Neutrophil (primary cell): ENCODE measurements at regions not wholly inside any gene's neighbourhood (a gene's known extent, or its start where the extent isn't known, plus 50 kb on each side); places are given as distances from the start of the nearest gene placed in this dataset.

ENCODE experiments used
- H3K27ac ChIP-seq: fragments of 200-600 bp; sonication (generic); 2 replicates; pipeline ENCODE4 v1.5.1; 2016; ENCODE audit warnings: mild to moderate bottlenecking, moderate library complexity
- H3K27me3 ChIP-seq: fragments of 200-600 bp; sonication (generic); 2 replicates; pipeline ENCODE4 v1.6.0; 2016; ENCODE audit warnings: mild to moderate bottlenecking
- H3K36me3 ChIP-seq: fragments of 200-600 bp; sonication (generic); 2 replicates; pipeline ENCODE4 v1.5.1; 2017
- H3K4me1 ChIP-seq, 2 experiments: fragments of 200-600 bp in 1 of 2; sonication (generic) in 1 of 2; 1 replicate in 1 of 2; 2 replicates in 1 of 2; pipeline versions ENCODE4 v1.5.1 to v1.6.1; 2013 to 2016; ENCODE audit warnings: low read depth in 1 of 2, low read length in 1 of 2, mild to moderate bottlenecking in 1 of 2, moderate library complexity in 1 of 2; ENCODE audit not compliant: control insufficient read depth in 1 of 2, insufficient read depth in 1 of 2
- H3K4me3 ChIP-seq, 2 experiments: fragments of 200-600 bp in 1 of 2; sonication (generic) in 1 of 2; 1 replicate in 1 of 2; 2 replicates in 1 of 2; pipeline ENCODE4 v1.5.1; 2013 to 2016; ENCODE audit warnings: low read depth in 1 of 2, low read length in 1 of 2, mild to moderate bottlenecking in 1 of 2, moderate library complexity in 1 of 2
- H3K9me3 ChIP-seq: fragments of 200-600 bp; sonication (generic); 2 replicates; pipeline ENCODE4 v1.5.1; 2016
- TF ChIP-seq, protein P1 (sequence below): fragments of 200-600 bp; sonication (generic); IDR thresholded peaks from 2 replicates; pipeline ENCODE4 v1.5.1; 2016; ENCODE audit warnings: antibody characterized with exemption

DNA sequence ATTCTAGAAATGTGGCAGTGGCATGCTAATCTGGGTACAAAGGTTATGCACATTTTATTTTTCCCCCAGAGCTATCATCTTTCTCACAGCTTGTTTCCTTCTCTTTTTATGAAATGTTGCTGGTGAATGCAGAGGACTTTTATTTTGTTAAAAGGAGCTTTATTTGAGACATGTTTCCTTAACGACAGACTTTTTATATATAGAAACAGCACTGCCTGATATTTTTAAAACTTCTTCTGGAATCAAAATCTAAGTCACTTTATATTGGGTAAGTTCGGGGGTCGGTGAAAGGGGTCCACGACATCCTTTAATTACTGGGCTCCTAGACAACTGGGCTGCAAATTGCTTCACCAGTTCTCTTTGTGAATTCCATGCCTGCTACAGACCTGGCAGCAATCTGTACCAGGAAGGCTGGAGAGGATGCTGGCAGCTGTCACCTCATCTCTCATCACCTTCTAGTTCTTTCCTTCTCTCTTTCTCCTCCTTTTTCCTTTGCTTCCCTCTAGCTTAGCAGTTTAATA, 464.7 kb downstream of the PDCD6IP start:
- no peaks in the 10 kb centered on the region for H3K36me3 ChIP-seq
- no peaks in the 10 kb centered on the region for H3K27me3 ChIP-seq
- TF ChIP-seq, protein P1, sequence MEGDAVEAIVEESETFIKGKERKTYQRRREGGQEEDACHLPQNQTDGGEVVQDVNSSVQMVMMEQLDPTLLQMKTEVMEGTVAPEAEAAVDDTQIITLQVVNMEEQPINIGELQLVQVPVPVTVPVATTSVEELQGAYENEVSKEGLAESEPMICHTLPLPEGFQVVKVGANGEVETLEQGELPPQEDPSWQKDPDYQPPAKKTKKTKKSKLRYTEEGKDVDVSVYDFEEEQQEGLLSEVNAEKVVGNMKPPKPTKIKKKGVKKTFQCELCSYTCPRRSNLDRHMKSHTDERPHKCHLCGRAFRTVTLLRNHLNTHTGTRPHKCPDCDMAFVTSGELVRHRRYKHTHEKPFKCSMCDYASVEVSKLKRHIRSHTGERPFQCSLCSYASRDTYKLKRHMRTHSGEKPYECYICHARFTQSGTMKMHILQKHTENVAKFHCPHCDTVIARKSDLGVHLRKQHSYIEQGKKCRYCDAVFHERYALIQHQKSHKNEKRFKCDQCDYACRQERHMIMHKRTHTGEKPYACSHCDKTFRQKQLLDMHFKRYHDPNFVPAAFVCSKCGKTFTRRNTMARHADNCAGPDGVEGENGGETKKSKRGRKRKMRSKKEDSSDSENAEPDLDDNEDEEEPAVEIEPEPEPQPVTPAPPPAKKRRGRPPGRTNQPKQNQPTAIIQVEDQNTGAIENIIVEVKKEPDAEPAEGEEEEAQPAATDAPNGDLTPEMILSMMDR = no peak
- H3K4me1 ChIP-seq = peaks cover 16 to 26% of the 10 kb centered on the region in 2 experiments
- H3K4me3 ChIP-seq = no peak overlapping the region
- no peaks in the 10 kb centered on the region for H3K9me3 ChIP-seq
- H3K27ac ChIP-seq = no peak overlapping the region

DNA sequence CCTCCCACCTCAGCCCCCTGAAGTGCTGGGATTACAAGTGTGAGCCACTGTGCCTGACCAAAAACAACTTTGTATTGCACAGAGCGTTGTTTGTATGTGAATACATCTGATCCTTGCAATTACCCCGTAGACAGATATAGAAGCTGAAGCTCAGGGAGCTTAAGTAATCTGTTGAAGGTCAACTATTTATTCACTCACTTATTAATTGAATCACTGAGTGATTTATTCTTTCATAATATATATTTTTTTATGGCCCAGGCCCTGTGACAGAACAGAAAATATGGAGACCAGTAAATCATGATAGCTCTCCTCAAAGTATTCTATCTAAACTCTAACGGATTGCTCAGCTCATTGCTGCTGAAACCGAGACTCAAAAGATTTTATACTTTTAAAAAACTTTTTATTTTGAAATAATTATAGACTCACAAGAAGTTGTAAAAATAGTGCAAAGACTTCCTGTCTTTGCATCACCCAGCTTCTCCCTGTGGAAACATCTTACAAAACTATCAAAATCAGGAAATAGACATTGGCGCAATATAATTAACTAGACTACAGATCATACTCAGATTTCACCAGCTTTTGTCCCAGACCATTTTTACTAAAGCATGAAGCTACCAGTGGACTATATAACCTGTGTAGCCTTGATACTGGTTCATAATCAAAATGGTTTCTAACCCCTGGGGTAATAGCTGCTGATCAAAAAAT, 466.1 kb downstream of the PDCD6IP start:
- H3K36me3 ChIP-seq = no peaks in the 10 kb centered on the region
- H3K9me3 ChIP-seq = no peaks in the 10 kb centered on the region
- TF ChIP-seq, protein P1 = no peak
- peaks cover 18 to 26% of the 10 kb centered on the region in 2 experiments for H3K4me1 ChIP-seq
- no peaks in the 10 kb centered on the region for H3K27me3 ChIP-seq
- no peak overlapping the region for H3K4me3 ChIP-seq
- H3K27ac ChIP-seq = no peak overlapping the region

DNA sequence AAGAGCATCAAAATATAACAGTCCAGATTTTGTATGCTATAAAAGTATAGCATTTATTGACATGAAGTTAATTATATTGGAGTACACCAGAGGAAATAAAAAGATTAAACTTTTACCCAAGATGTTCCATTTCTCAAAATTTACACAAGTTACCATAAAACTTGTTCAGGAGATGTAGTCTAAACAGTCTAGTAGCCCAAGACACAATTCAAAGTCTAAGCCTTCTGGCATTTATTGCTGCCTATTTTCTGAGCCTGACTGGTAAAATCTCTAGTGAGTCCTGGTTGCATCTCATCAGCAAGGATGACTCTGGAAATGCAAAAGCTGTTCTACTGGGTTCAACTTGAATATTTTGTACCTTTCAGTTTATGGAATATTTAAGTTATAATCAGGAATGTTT, 468.7 kb downstream of the PDCD6IP start:
- H3K27ac ChIP-seq = no peak overlapping the region
- H3K27me3 ChIP-seq = no peaks in the 10 kb centered on the region
- H3K4me3 ChIP-seq = no peak overlapping the region
- H3K4me1 ChIP-seq = peaks cover 18 to 26% of the 10 kb centered on the region in 2 experiments
- H3K9me3 ChIP-seq = no peaks in the 10 kb centered on the region
- TF ChIP-seq, protein P1 = no peak
- no peaks in the 10 kb centered on the region for H3K36me3 ChIP-seq

DNA sequence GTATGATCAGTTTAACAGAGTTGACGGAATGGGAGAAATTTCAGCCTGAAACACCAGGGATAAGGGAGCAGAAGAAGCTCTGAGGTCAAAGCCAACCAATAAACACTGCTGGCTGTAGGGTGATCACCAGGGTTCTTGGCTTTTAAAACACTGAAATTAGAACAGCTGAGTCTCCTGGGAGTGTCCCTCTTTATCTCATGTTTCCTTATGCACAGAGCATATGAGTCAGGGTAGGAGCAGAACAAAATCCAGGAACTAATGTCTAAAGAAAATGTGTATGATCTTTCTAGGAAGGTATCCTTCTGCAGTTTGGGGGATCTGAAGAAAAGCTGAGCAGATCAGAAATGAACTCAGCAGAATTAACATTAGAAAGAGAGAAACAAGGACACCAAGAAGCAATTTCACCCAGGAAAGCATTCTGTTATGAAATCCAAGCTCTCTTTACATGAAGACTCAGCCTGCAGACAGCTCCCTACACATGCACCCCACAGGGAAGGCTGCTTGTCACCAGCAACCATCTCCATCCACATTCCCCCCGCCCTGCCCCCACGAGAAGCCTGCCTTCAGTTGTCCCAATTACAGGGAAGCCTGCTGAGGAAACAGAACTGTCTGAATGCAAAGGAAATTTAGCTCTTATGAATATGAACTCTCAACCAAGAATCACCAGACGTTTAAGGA, 469.7 kb downstream of the PDCD6IP start:
- TF ChIP-seq, protein P1 = no peak
- Histone ChIP-seq H3K36me3 (no peaks in the 10 kb centered on the region), H3K27ac (no peak overlapping the region), H3K4me1 (peaks cover 18 to 25% of the 10 kb centered on the region in 2 experiments), H3K27me3 (no peaks in the 10 kb centered on the region), H3K4me3 (no peak overlapping the region), H3K9me3 (no peaks in the 10 kb centered on the region)

DNA sequence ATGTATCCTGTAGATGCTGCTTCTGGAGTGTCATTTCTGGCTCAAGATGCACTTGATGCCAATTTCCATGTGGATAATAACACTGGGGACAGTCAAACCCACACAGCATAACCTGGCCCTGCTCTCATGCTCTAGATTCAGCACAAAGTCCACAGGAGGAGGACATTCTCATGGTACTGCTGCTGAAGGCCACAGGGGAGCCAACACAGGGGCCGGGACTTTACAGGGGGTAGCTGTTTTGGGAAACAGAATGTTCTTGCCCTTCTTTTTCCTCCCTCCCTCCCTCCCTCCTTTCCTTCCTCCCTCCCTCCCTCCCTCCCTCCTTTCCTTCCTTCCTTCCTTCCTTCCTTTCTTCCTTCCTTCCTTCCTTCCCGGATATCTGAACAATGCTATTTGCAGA, 477.4 kb downstream of the PDCD6IP start:
- TF ChIP-seq, protein P1 = no peak
- H3K4me3 ChIP-seq = no peak overlapping the region
- no peaks in the 10 kb centered on the region for H3K27me3 ChIP-seq
- no peak overlapping the region for H3K27ac ChIP-seq
- no peaks in the 10 kb centered on the region for H3K36me3 ChIP-seq
- no peaks in the 10 kb centered on the region for H3K9me3 ChIP-seq
- H3K4me1 ChIP-seq = peaks cover 0 to 3% of the 10 kb centered on the region in 2 experiments
